H1 (cell line): ENCODE measurements at regions not wholly inside any gene's neighbourhood (a gene's known extent, or its start where the extent isn't known, plus 50 kb on each side); places are given as distances from the start of the nearest gene placed in this dataset.

Source experiments
- CTCF ChIA-PET: fragments of 300-600 bp; sonication (Branson Sonifier 250); formaldehyde crosslinking; loops from one replicate; lab custom pipeline; 2021; ENCODE audit not compliant: partially characterized antibody; lab: Charles Lee
- POLR2A ChIA-PET: fragments of 300-600 bp; sonication (Branson Sonifier 250); formaldehyde crosslinking; loops from one replicate; lab custom pipeline; 2021; ENCODE audit warnings: inconsistent platforms; ENCODE audit not compliant: partially characterized antibody; lab: Charles Lee
- DNase-seq, 2 experiments: peaks; one replicate each; pipeline versions ENCODE4 v3.0.0 to v3.0.0-alpha.2; 2010 to 2022; ENCODE audit warnings: low spot score in 2 of 2, low read depth in 1 of 2, mixed read lengths in 1 of 2
- FAIRE-seq: peaks from 2 replicates; lab custom pipeline; 2011; peaks lifted over from hg19 to GRCh38; lab: Jason Lieb, UNC
- H2AFZ ChIP-seq: 2 replicates; pipeline ENCODE4 v1.8.1; 2012; ENCODE audit warnings: low read length, inconsistent platforms
- H2AK5ac ChIP-seq: 2 replicates; pipeline ENCODE4 v1.6.1; 2013; ENCODE audit warnings: low read depth, low read length
- H2BK120ac ChIP-seq: replicated peaks from 2 replicates; pipeline ENCODE3; 2013; ENCODE audit warnings: low read depth, low read length, inconsistent platforms
- H2BK12ac ChIP-seq: 2 replicates; pipeline ENCODE4 v1.6.1; 2013; ENCODE audit warnings: low read depth, low read length
- H2BK15ac ChIP-seq: 2 replicates; pipeline ENCODE4 v1.6.1; 2013; ENCODE audit warnings: low read length
- H2BK20ac ChIP-seq: 2 replicates; pipeline ENCODE4 v1.6.1; 2013; ENCODE audit warnings: low read length
- H2BK5ac ChIP-seq: 2 replicates; pipeline ENCODE4 v1.6.1; 2013; ENCODE audit warnings: low read depth, low read length
- H3K14ac ChIP-seq: 2 replicates; pipeline ENCODE4 v1.6.1; 2013; ENCODE audit warnings: inconsistent platforms; ENCODE audit not compliant: insufficient read length
- H3K18ac ChIP-seq: 2 replicates; pipeline ENCODE4 v1.6.1; 2013; ENCODE audit warnings: low read length; ENCODE audit errors: extremely low read depth
- H3K23ac ChIP-seq: 2 replicates; pipeline ENCODE4 v1.6.1; 2013; ENCODE audit warnings: inconsistent platforms; ENCODE audit not compliant: insufficient read length
- H3K23me2 ChIP-seq: 2 replicates; pipeline ENCODE4 v1.6.1; 2013; ENCODE audit warnings: low read depth, low read length
- H3K27ac ChIP-seq: 2 replicates; pipeline ENCODE4 v1.6.1; 2011; ENCODE audit warnings: low read depth, low read length, inconsistent platforms
- H3K27me3 ChIP-seq, 4 experiments: replicated peaks in 1 of 4; 1 replicate in 1 of 4; 2 replicates in 3 of 4; pipeline versions ENCODE4 v1.6.1 to v1.8.1; 2011 to 2013; ENCODE audit warnings: low read length in 3 of 4, mild to moderate bottlenecking in 3 of 4, inconsistent platforms in 2 of 4, mixed read lengths in 2 of 4, moderate library complexity in 1 of 4; ENCODE audit not compliant: control insufficient read depth in 3 of 4, insufficient read depth in 3 of 4; ENCODE audit errors: extremely low read depth in 1 of 4
- H3K36me3 ChIP-seq, 4 experiments: 2 replicates each; pipeline versions ENCODE4 v1.6.1 to v1.8.1; 2011 to 2013; ENCODE audit warnings: mild to moderate bottlenecking in 4 of 4, low read length in 3 of 4, moderate library complexity in 2 of 4, control low read depth in 1 of 4, inconsistent platforms in 1 of 4; ENCODE audit not compliant: insufficient read depth in 4 of 4, control insufficient read depth in 2 of 4
- H3K4ac ChIP-seq: replicated peaks from 2 replicates; pipeline ENCODE3; 2013; ENCODE audit warnings: low read length, low read depth, mixed read lengths, inconsistent platforms; ENCODE audit not compliant: insufficient read length
- H3K4me1 ChIP-seq, 4 experiments: replicated peaks in 1 of 4; 1 replicate in 1 of 4; 2 replicates in 3 of 4; pipeline versions ENCODE4 v1.6.1 to v1.8.1; 2011 to 2013; ENCODE audit warnings: low read length in 3 of 4, inconsistent platforms in 2 of 4, mixed read lengths in 1 of 4; ENCODE audit not compliant: insufficient read depth in 4 of 4, control insufficient read depth in 3 of 4
- H3K4me2 ChIP-seq, 2 experiments: 2 replicates each; pipeline versions ENCODE4 v1.6.1 to v1.8.1; 2011 to 2013; ENCODE audit warnings: low read depth in 2 of 2, low read length in 2 of 2, control low read depth in 1 of 2, inconsistent platforms in 1 of 2, mild to moderate bottlenecking in 1 of 2; ENCODE audit not compliant: insufficient read depth in 1 of 2
- H3K4me3 ChIP-seq, 4 experiments: fragments of 200-600, 300-600 bp in 1 of 4; sonication (generic), shearing (Covaris generic), sonication (Bioruptor Twin) in 1 of 4; 2 replicates each; pipeline versions ENCODE4 v1.5.1 to v1.8.1; 2011 to 2016; ENCODE audit warnings: low read length in 4 of 4, low read depth in 3 of 4, control low read depth in 2 of 4, inconsistent platforms in 2 of 4, mild to moderate bottlenecking in 2 of 4, mixed read lengths in 1 of 4, moderate library complexity in 1 of 4; ENCODE audit not compliant: insufficient read depth in 2 of 4; ENCODE audit errors: extremely low read depth in 1 of 4
- H3K56ac ChIP-seq: replicated peaks from 2 replicates; pipeline ENCODE3; 2013; ENCODE audit warnings: low read depth, mild to moderate bottlenecking, mixed read lengths, low read length, inconsistent platforms; ENCODE audit not compliant: insufficient read length
- H3K79me1 ChIP-seq: 2 replicates; pipeline ENCODE4 v1.6.1; 2013; ENCODE audit warnings: low read depth, low read length, control low read depth
- H3K79me2 ChIP-seq, 2 experiments: 2 replicates each; pipeline versions ENCODE4 v1.6.1 to v1.8.1; 2012 to 2013; ENCODE audit warnings: low read length in 2 of 2, mild to moderate bottlenecking in 2 of 2, inconsistent platforms in 1 of 2; ENCODE audit not compliant: insufficient read depth in 2 of 2, control insufficient read depth in 1 of 2
- H3K9ac ChIP-seq, 4 experiments: replicated peaks in 1 of 4; 1 replicate in 1 of 4; 2 replicates in 3 of 4; pipeline versions ENCODE4 v1.6.1 to v1.8.1; 2011 to 2013; ENCODE audit warnings: low read depth in 3 of 4, low read length in 3 of 4, control low read depth in 2 of 4, mild to moderate bottlenecking in 2 of 4, moderate library complexity in 2 of 4, inconsistent platforms in 1 of 4; ENCODE audit errors: extremely low read depth in 1 of 4
- H3K9me3 ChIP-seq, 2 experiments: 2 replicates each; pipeline versions ENCODE4 v1.6.1 to v1.8.1; 2012 to 2013; ENCODE audit warnings: mild to moderate bottlenecking in 2 of 2, moderate library complexity in 2 of 2, control low read depth in 1 of 2, inconsistent platforms in 1 of 2, low read depth in 1 of 2, low read length in 1 of 2, mixed read lengths in 1 of 2; ENCODE audit not compliant: insufficient read depth in 2 of 2
- H4K20me1 ChIP-seq, 2 experiments: replicated peaks in 1 of 2; 2 replicates each; pipeline versions ENCODE3 to v1.8.1; 2011 to 2013; ENCODE audit warnings: inconsistent platforms in 2 of 2, low read length in 2 of 2, mild to moderate bottlenecking in 1 of 2; ENCODE audit not compliant: insufficient read depth in 2 of 2, control insufficient read depth in 1 of 2
- H4K5ac ChIP-seq: 2 replicates; pipeline ENCODE4 v1.6.1; 2013; ENCODE audit warnings: low read length, low read depth, mixed read lengths, inconsistent platforms; ENCODE audit not compliant: insufficient read length
- H4K8ac ChIP-seq: 2 replicates; pipeline ENCODE4 v1.8.0; 2013; ENCODE audit warnings: mild to moderate bottlenecking, moderate library complexity, low read length, inconsistent platforms; ENCODE audit not compliant: insufficient read depth; ENCODE audit errors: extremely low read depth
- H4K91ac ChIP-seq: replicated peaks from 2 replicates; pipeline ENCODE3; 2013; ENCODE audit warnings: low read length, mixed read lengths, inconsistent platforms; ENCODE audit not compliant: insufficient read length
- BACH1 ChIP-seq: IDR thresholded peaks from 2 replicates; pipeline ENCODE4 v1.6.1; 2012; ENCODE audit warnings: low read length, improper control_type of control experiment
- BCL11A ChIP-seq, 2 experiments: IDR thresholded peaks; one replicate each; pipeline ENCODE4 v1.6.1; 2011; ENCODE audit warnings: low read depth in 2 of 2, low read length in 2 of 2, mild to moderate bottlenecking in 2 of 2
- CHD1 ChIP-seq: IDR thresholded peaks from 2 replicates; pipeline ENCODE4 v1.6.1; 2012; ENCODE audit warnings: low read depth, low read length, improper control_type of control experiment
- HDAC2 ChIP-seq, 2 experiments: fragments of 300-600 bp in 1 of 2; sonication (generic) in 1 of 2; IDR thresholded peaks; 2 replicates each; pipeline ENCODE4 v1.6.1; 2011 to 2012; ENCODE audit warnings: low read depth in 2 of 2, low read length in 2 of 2, mild to moderate bottlenecking in 2 of 2, moderate library complexity in 2 of 2, borderline replicate concordance in 1 of 2, inconsistent platforms in 1 of 2
- MAFK ChIP-seq: IDR thresholded peaks from 2 replicates; pipeline ENCODE4 v1.6.1; 2012; ENCODE audit warnings: low read depth, mild to moderate bottlenecking, improper control_type of control experiment, low read length
- PHF8 ChIP-seq: fragments of 200-600 bp; sonication (generic); conservative IDR thresholded peaks from 2 replicates; pipeline ENCODE4 v1.7.1; 2012; ENCODE audit warnings: low read depth, mild to moderate bottlenecking, inconsistent platforms, low read length, moderate library complexity
- SP1 ChIP-seq: IDR thresholded peaks from 2 replicates; pipeline ENCODE4 v1.6.1; 2011; ENCODE audit warnings: low read depth, low read length
- SP2 ChIP-seq: IDR thresholded peaks from 2 replicates; pipeline ENCODE4 v1.6.1; 2012; ENCODE audit warnings: mild to moderate bottlenecking, low read length, inconsistent platforms
- SP4 ChIP-seq: IDR thresholded peaks from 2 replicates; pipeline ENCODE4 v1.6.1; 2012; ENCODE audit warnings: low read length, inconsistent platforms
- SRF ChIP-seq: IDR thresholded peaks from 2 replicates; pipeline ENCODE4 v1.6.1; 2011; ENCODE audit warnings: mild to moderate bottlenecking, low read depth, low read length, moderate library complexity
- TAF1 ChIP-seq: IDR thresholded peaks from 2 replicates; pipeline ENCODE4 v1.6.1; 2011; ENCODE audit warnings: mild to moderate bottlenecking, low read depth, low read length
- TCF12 ChIP-seq: IDR thresholded peaks from 2 replicates; pipeline ENCODE4 v1.6.1; 2011; ENCODE audit warnings: low read depth, mild to moderate bottlenecking, low read length
- WGBS, 2 experiments: shearing (Covaris generic) in 1 of 2; methylation state at CpG; one replicate each; pipeline versions ENCODE4 v1.1.6 to v1.1.7; 2013 to 2015; ENCODE audit warnings: low lambda C conversion rate in 2 of 2, mixed read lengths in 2 of 2, inconsistent platforms in 1 of 2, low coverage in 1 of 2, missing lambda C conversion rate in 1 of 2; ENCODE audit not compliant: insufficient replicate concordance in 2 of 2, insufficient coverage in 1 of 2, insufficient read length in 1 of 2; ENCODE audit errors: extremely low coverage in 1 of 2, missing lambda C conversion rate in 1 of 2; 5-methylcytosine and 5-hydroxymethylcytosine counted together
- TF ChIP-seq, protein P1 (sequence below): IDR thresholded peaks from 2 replicates; pipeline ENCODE4 v1.6.1; 2012; ENCODE audit warnings: inconsistent platforms

DNA sequence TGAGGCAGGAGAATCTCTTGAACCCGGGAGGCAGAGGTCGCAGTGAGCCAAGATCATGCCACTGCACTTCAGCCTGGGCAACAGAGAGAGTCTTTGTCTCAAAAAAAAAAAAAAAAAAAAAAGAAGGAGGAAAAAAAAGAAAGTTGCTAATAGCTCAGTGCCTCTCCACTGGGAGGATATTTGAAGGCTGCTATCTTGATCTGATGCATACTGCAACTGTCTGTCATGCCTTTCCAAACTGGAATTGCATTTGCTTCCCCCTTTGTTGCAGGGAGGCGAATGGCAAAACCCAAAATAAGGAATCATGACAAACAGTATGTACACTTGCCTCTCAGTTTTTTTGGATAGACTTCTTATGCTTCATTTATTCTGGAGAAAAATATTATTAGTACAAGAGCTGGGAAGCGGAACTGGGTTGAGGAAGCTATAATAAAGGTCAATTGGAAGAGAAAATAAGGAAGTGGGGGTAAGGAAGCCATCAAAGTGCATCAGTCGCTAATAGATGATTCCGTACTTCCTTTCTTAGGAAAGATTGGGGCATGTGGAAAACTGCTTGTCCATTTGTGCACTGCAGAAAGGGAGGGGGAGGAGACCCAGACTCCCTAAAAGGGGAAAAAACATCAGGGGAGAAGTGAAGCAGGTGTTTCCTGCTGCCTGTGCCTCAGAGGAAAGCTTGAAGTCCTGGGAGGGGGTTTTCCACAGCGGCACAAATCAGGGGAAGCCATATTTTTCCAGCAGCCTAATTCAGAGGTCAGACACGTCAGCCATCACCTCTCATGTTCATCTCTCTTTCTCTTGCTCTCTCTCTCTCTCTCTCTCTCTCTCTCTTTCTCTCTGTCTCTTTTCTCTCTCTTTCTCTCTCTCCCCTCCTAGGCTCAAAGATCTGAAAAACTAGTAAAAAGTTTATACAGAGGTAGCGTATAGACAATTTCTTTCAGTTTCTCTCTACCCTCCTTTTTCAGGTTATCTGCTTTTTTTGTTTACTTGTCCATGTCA lies 301.4 kb upstream of the TNP1 start:
- Histone ChIP-seq H2AK5ac (no peak overlapping the region), H3K36me3 (no peaks in the 10 kb centered on the region), H3K27ac (no peak overlapping the region), H4K5ac (no peak overlapping the region), H3K18ac (no peak overlapping the region), H3K79me2 (no peaks in the 10 kb centered on the region), H3K4me3 (no peak overlapping the region), H4K20me1 (no peaks in the 10 kb centered on the region), H3K79me1 (no peaks in the 10 kb centered on the region), H2BK12ac (no peak overlapping the region), H3K14ac (no peak overlapping the region), H3K23me2 (no peaks in the 10 kb centered on the region), H3K4me2 (no peak overlapping the region), H3K9ac (no peak overlapping the region), H2BK120ac (no peak overlapping the region), H2AFZ (no peak overlapping the region; the same call in 1 of the 2 replicates), H4K8ac (no peak overlapping the region; the same call in 1 of the 2 replicates), H3K27me3 (no peaks in the 10 kb centered on the region), H3K23ac (no peak overlapping the region), H2BK20ac (no peak overlapping the region), H2BK15ac (no peak overlapping the region), H4K91ac (no peak overlapping the region), H3K56ac (no peak overlapping the region), H3K4ac (no peak overlapping the region), H2BK5ac (no peak overlapping the region), H3K9me3 (no peaks in the 10 kb centered on the region), H3K4me1 (no peaks in the 10 kb centered on the region)
- 96% methylated on average over 9 of the region's 9 CpGs; no CpG with 5 or more reads in 1 of the 2 experiments for WGBS, 2 experiments
- DNase-seq, result no peak
- ChIA-PET POLR2A (no interaction called here), CTCF (interaction anchor here (1.0 to 1.5 kb wide), 6 partner anchors 7 to 465 kb away, joined by 3 to 4 read pairs (median 3); no protein-coding TSS in a partner anchor)
- no peak for FAIRE-seq
- no peak for TF ChIP-seq TCF12
- TF ChIP-seq MAFK, result no peak
- no peak for TF ChIP-seq BCL11A (IDR thresholded peaks at IDR 0.05; ENCODE audit: low read depth in 2 of 2, low read length in 2 of 2)
- TF ChIP-seq SP4, result no peak
- TF ChIP-seq BACH1, result no peak
- TF ChIP-seq SRF, result no peak
- no peak for TF ChIP-seq SP1
- TF ChIP-seq CHD1, result no peak
- no peak for TF ChIP-seq HDAC2 (IDR thresholded peaks at IDR 0.05; ENCODE audit: borderline replicate concordance in 1 of 2, low read depth in 2 of 2, low read length in 2 of 2)
- TF ChIP-seq SP2, result no peak
- no peak for TF ChIP-seq PHF8
- TF ChIP-seq, protein P1, sequence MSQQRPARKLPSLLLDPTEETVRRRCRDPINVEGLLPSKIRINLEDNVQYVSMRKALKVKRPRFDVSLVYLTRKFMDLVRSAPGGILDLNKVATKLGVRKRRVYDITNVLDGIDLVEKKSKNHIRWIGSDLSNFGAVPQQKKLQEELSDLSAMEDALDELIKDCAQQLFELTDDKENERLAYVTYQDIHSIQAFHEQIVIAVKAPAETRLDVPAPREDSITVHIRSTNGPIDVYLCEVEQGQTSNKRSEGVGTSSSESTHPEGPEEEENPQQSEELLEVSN, result no peak
- no peak for TF ChIP-seq TAF1
